A549 (cell line): ENCODE measurements at regions not wholly inside any gene's neighbourhood (a gene's known extent, or its start where the extent isn't known, plus 50 kb on each side); places are given as distances from the start of the nearest gene placed in this dataset.

Experiments
- ATAC-seq, 2 experiments: fragments of 200-7000 bp in 1 of 2; fragments of >200 bp in 1 of 2; cut with Nextera tagmentation in 1 of 2; cut with Tn5 transposase in 1 of 2; 3 replicates each; pipeline versions ENCODE4 v1.8.0 to v1.9.1; 2018 to 2020; ENCODE audit warnings: mild to moderate bottlenecking in 1 of 2, moderate library complexity in 1 of 2
- CTCF ChIA-PET: fragments of 300-600 bp; sonication (Branson Sonifier 250); formaldehyde crosslinking; extraction: SDS; loops from one replicate; lab custom pipeline; 2021; ENCODE audit warnings: antibody characterized with exemption, inconsistent platforms; lab: Yijun Ruan, JAX
- POLR2A ChIA-PET: fragments of 350-600 bp; formaldehyde crosslinking; extraction: SDS; loops from one replicate; lab custom pipeline; 2021; ENCODE audit warnings: antibody characterized with exemption, inconsistent platforms; lab: Yijun Ruan, JAX
- DNase-seq, 2 experiments: peaks; one replicate each; pipeline versions ENCODE4 v3.0.0 to v3.0.0-alpha.2; 2011 to 2016; ENCODE audit warnings: low read depth in 1 of 2, low spot score in 1 of 2
- FAIRE-seq: peaks from 2 replicates; lab custom pipeline; 2011; peaks lifted over from hg19 to GRCh38; lab: Jason Lieb, UNC
- H3K27ac ChIP-seq, 2 experiments: fragments of >200 bp; sonication (Bioruptor Twin); formaldehyde crosslinking; 3 replicates each; pipeline ENCODE4 v1.5.1; 2016 to 2017
- H3K4me1 ChIP-seq: fragments of >200 bp; sonication (Bioruptor Twin); formaldehyde crosslinking; 3 replicates; pipeline ENCODE4 v1.6.1; 2016
- H3K4me2 ChIP-seq: fragments of >200 bp; sonication (Bioruptor Twin); formaldehyde crosslinking; 3 replicates; pipeline ENCODE4 v1.6.1; 2016
- H3K4me3 ChIP-seq: fragments of >200 bp; sonication (Bioruptor Twin); formaldehyde crosslinking; 3 replicates; pipeline ENCODE4 v1.5.1; 2016
- H3K9me3 ChIP-seq: fragments of >200 bp; sonication (Bioruptor Twin); formaldehyde crosslinking; 3 replicates; pipeline ENCODE4 v1.6.1; 2016
- BCL3 ChIP-seq: fragments of >200 bp; sonication (Bioruptor Twin); formaldehyde crosslinking; IDR thresholded peaks from 3 replicates; pipeline ENCODE4 v1.6.1; 2016
- CBX2 ChIP-seq: fragments of 200-600 bp; sonication (generic); IDR thresholded peaks from 2 replicates; pipeline ENCODE4 v1.6.1; 2016; ENCODE audit warnings: low read depth, mild to moderate bottlenecking, borderline replicate concordance
- CBX8 ChIP-seq: fragments of 200-600 bp; sonication (generic); IDR thresholded peaks from 2 replicates; pipeline ENCODE4 v1.6.1; 2016
- CHD2 ChIP-seq: fragments of 150-350 bp; IDR thresholded peaks from 2 replicates; pipeline ENCODE4 v1.6.1; 2014; ENCODE audit warnings: low read length; ENCODE audit not compliant: partially characterized antibody
- E2F6 ChIP-seq: IDR thresholded peaks from 2 replicates; pipeline ENCODE4 v1.6.1; 2012; ENCODE audit warnings: low read depth, borderline replicate concordance
- EHF ChIP-seq: fragments of 250-450 bp; sonication (Bioruptor Pico); IDR thresholded peaks from 2 replicates; pipeline ENCODE4 v1.5.0; 2020; ENCODE audit warnings: mild to moderate bottlenecking
- FOSB ChIP-seq: fragments of 250-450 bp; sonication (Bioruptor Pico); IDR thresholded peaks from 2 replicates; pipeline ENCODE4 v1.5.0; 2020; ENCODE audit warnings: mild to moderate bottlenecking, moderate library complexity
- FOSL2 ChIP-seq, 2 experiments: fragments of 450-650 bp in 1 of 2; fragments of >200 bp in 1 of 2; sonication (Bioruptor Twin) in 1 of 2; formaldehyde crosslinking; IDR thresholded peaks; 2 replicates each; pipeline versions ENCODE4 v1.5.0 to v1.6.1; 2016 to 2020; ENCODE audit warnings: mild to moderate bottlenecking in 1 of 2, moderate library complexity in 1 of 2
- FOXS1 ChIP-seq: fragments of 250-450 bp; sonication (Bioruptor Pico); IDR thresholded peaks from 2 replicates; pipeline ENCODE4 v1.5.0; 2020; ENCODE audit warnings: mild to moderate bottlenecking, moderate library complexity
- GATA3 ChIP-seq: IDR thresholded peaks from 2 replicates; pipeline ENCODE4 v1.6.1; 2012; ENCODE audit warnings: borderline replicate concordance
- HMGXB4 ChIP-seq: fragments of 250-450 bp; sonication (Bioruptor Pico); IDR thresholded peaks from 2 replicates; pipeline ENCODE4 v1.5.0; 2021; ENCODE audit warnings: mild to moderate bottlenecking, moderate library complexity, borderline replicate concordance
- HOXB5 ChIP-seq: fragments of 250-450 bp; sonication (Bioruptor Pico); IDR thresholded peaks from 2 replicates; pipeline ENCODE4 v1.5.0; 2020; ENCODE audit warnings: mild to moderate bottlenecking, moderate library complexity
- JUNB ChIP-seq: fragments of >200 bp; sonication (Bioruptor Twin); formaldehyde crosslinking; IDR thresholded peaks from 2 replicates; pipeline ENCODE4 v1.6.1; 2016
- KDM1A ChIP-seq: fragments of 200-600 bp; sonication (generic); IDR thresholded peaks from 2 replicates; pipeline ENCODE4 v1.6.1; 2016; ENCODE audit warnings: low read depth, mild to moderate bottlenecking
- MAFK ChIP-seq: fragments of 450-650 bp; IDR thresholded peaks from 2 replicates; pipeline ENCODE4 v1.6.1; 2014; ENCODE audit not compliant: partially characterized antibody
- MAX ChIP-seq: IDR thresholded peaks from 2 replicates; pipeline ENCODE4 v1.6.1; 2012
- MAZ ChIP-seq: fragments of 150-350 bp; IDR thresholded peaks from 2 replicates; pipeline ENCODE4 v1.6.1; 2014; ENCODE audit warnings: antibody characterized with exemption, low read depth, low read length, borderline replicate concordance
- MYC ChIP-seq: IDR thresholded peaks from 2 replicates; pipeline ENCODE4 v1.6.1; 2012; ENCODE audit warnings: mild to moderate bottlenecking, inconsistent platforms, low read length, improper control_type of control experiment, borderline replicate concordance
- NPAS2 ChIP-seq: fragments of 250-450 bp; sonication (Bioruptor Pico); IDR thresholded peaks from 2 replicates; pipeline ENCODE4 v1.8.0; 2022; ENCODE audit warnings: mild to moderate bottlenecking, moderate library complexity, borderline replicate concordance
- PHF8 ChIP-seq: fragments of 200-600 bp; sonication (generic); IDR thresholded peaks from 2 replicates; pipeline ENCODE4 v1.6.1; 2016; ENCODE audit warnings: low read depth, mild to moderate bottlenecking, antibody characterized with exemption, moderate library complexity, borderline replicate concordance
- POLR2AphosphoS2 ChIP-seq: conservative IDR thresholded peaks from 2 replicates; pipeline ENCODE4 v1.6.1; 2012; ENCODE audit warnings: low read length, improper control_type of control experiment, inconsistent platforms
- RAD21 ChIP-seq, 2 experiments: fragments of >200 bp in 1 of 2; sonication (Bioruptor Twin) in 1 of 2; formaldehyde crosslinking in 1 of 2; IDR thresholded peaks in 1 of 2; conservative IDR thresholded peaks in 1 of 2; 2 replicates in 1 of 2; 3 replicates in 1 of 2; pipeline ENCODE4 v1.6.1; 2012 to 2018; ENCODE audit warnings: inconsistent platforms in 1 of 2
- RARB ChIP-seq: fragments of 250-450 bp; sonication (Bioruptor Pico); IDR thresholded peaks from 2 replicates; pipeline ENCODE4 v1.8.0; 2021; ENCODE audit warnings: mild to moderate bottlenecking, moderate library complexity
- RCOR1 ChIP-seq: fragments of 150-350 bp; IDR thresholded peaks from 2 replicates; pipeline ENCODE4 v1.6.1; 2014; ENCODE audit warnings: antibody characterized with exemption, low read length, low read depth
- TP53 ChIP-seq: fragments of 250-450 bp; sonication (Bioruptor Pico); IDR thresholded peaks from 2 replicates; pipeline ENCODE4 v1.5.0; 2021; ENCODE audit warnings: mild to moderate bottlenecking, moderate library complexity
- USF2 ChIP-seq: fragments of 450-650 bp; IDR thresholded peaks from 2 replicates; pipeline ENCODE4 v1.6.1; 2014; ENCODE audit warnings: antibody characterized with exemption
- ZC3H11A ChIP-seq: fragments of 450-650 bp; IDR thresholded peaks from 2 replicates; pipeline ENCODE4 v1.6.1; 2014; ENCODE audit warnings: antibody characterized with exemption, mild to moderate bottlenecking
- ZSCAN20 ChIP-seq: fragments of 250-450 bp; sonication (Bioruptor Pico); IDR thresholded peaks from 2 replicates; pipeline ENCODE4 v1.8.0; 2022; ENCODE audit warnings: mild to moderate bottlenecking, moderate library complexity
- WGBS: methylation state at CpG from one replicate; pipeline ENCODE4 v1.1.6; 2017; ENCODE audit errors: missing lambda C conversion rate; 5-methylcytosine and 5-hydroxymethylcytosine counted together

- TF ChIP-seq JUNB, result no peak
- no peak for TF ChIP-seq RARB
- no peak for TF ChIP-seq PHF8
- no peak for TF ChIP-seq GATA3
- no peak for TF ChIP-seq HMGXB4 (CRISPR knock-in tag)
- CTCF ChIA-PET, result no interaction called here
- H3K9me3 ChIP-seq, result no peaks in the 10 kb centered on the region
- no peak overlapping the region for H3K27ac ChIP-seq
- H3K4me2 ChIP-seq, result no peak overlapping the region
- POLR2A ChIA-PET, result no interaction called here
- no peak overlapping the region for H3K4me3 ChIP-seq
- FAIRE-seq (no peak), ATAC-seq (no peak), DNase-seq (no peak)
- 0% methylated on average over 2 of the region's 2 CpGs for WGBS
- H3K4me1 ChIP-seq, result no peaks in the 10 kb centered on the region
Measured at GRCh38 chr1:5485436-5485835, 506.8 kb downstream of the NPHP4 start.

- POLR2A ChIA-PET, result no interaction called here
- Histone ChIP-seq H3K4me2 (no peak overlapping the region), H3K4me3 (no peak overlapping the region), H3K27ac (no peak overlapping the region), H3K4me1 (no peaks in the 10 kb centered on the region), H3K9me3 (no peaks in the 10 kb centered on the region)
- no peak for DNase-seq
- WGBS, result 12% methylated on average over 11 of the region's 15 CpGs
- no peak for TF ChIP-seq MAZ
- no peak for TF ChIP-seq ZC3H11A
- TF ChIP-seq FOSL2 (IDR thresholded peaks at IDR 0.05), result no peak
- TF ChIP-seq FOSL2 (CRISPR knock-in tag; IDR thresholded peaks at IDR 0.05), result no peak
- no peak for TF ChIP-seq MYC
- no peak for TF ChIP-seq KDM1A
- ATAC-seq, result no peak
- no peak for FAIRE-seq
- CTCF ChIA-PET, result no interaction called here
Measured at GRCh38 chr1:5484451-5485165, 507.6 kb downstream of the NPHP4 start.

GRCh38 chr1:5481889-5482288 is 510.3 kb downstream of the NPHP4 start:
- Histone ChIP-seq H3K27ac (no peak overlapping the region), H3K4me2 (no peak overlapping the region), H3K9me3 (no peaks in the 10 kb centered on the region), H3K4me1 (no peaks in the 10 kb centered on the region), H3K4me3 (no peak overlapping the region)
- ChIA-PET POLR2A (no interaction called here), CTCF (interaction anchor here (0.8 kb wide), 1 partner anchor 29 kb away, joined by 3 read pairs; no protein-coding TSS in a partner anchor)
- DNase-seq (peak; percentile 13 to 14), ATAC-seq (peak; percentile 70), FAIRE-seq (no peak)
- TF ChIP-seq RCOR1 (no peak), MAX (no peak), ZSCAN20 (no peak), NPAS2 (CRISPR knock-in tag) (no peak), HOXB5 (CRISPR knock-in tag) (no peak), FOSL2 (IDR thresholded peaks at IDR 0.05) (no peak), FOSL2 (CRISPR knock-in tag; IDR thresholded peaks at IDR 0.05) (no peak), POLR2AphosphoS2 (no peak), RAD21 (conservative IDR thresholded peaks at IDR 0.05 in 1 of 2, IDR thresholded peaks at IDR 0.05 in 1 of 2) (no peak), CBX2 (no peak), CHD2 (no peak), FOSB (CRISPR knock-in tag) (no peak), FOXS1 (no peak), E2F6 (no peak), EHF (CRISPR knock-in tag) (no peak), BCL3 (no peak), USF2 (no peak), TP53 (CRISPR knock-in tag) (no peak), CBX8 (no peak), MAFK (no peak)
- 3% methylated on average over 9 of the region's 10 CpGs for whole genome bisulfite sequencing
